AG04449 (cell line): ENCODE measurements at regions not wholly inside any gene's neighbourhood (a gene's known extent, or its start where the extent isn't known, plus 50 kb on each side); places are given as distances from the start of the nearest gene placed in this dataset.

ENCODE experiments used
- CTCF ChIA-PET: fragments of 350-600 bp; formaldehyde crosslinking; extraction: SDS; loops from one replicate; lab custom pipeline; 2021; ENCODE audit warnings: antibody characterized with exemption; lab: Yijun Ruan, JAX
- POLR2A ChIA-PET: fragments of 400-600, 350-600 bp; formaldehyde crosslinking; extraction: SDS; loops from one replicate; lab custom pipeline; 2020; ENCODE audit warnings: antibody characterized with exemption, inconsistent platforms; lab: Yijun Ruan, JAX
- DNase-seq: peaks from one replicate; pipeline ENCODE4 v3.0.0-alpha.2; 2010; ENCODE audit warnings: low read depth, low spot score
- H3K4me3 ChIP-seq: 2 replicates; pipeline ENCODE4 v1.5.1; 2011; ENCODE audit warnings: low read depth, mild to moderate bottlenecking, control low read depth, low read length
- TF ChIP-seq, protein P1 (sequence below): IDR thresholded peaks from one replicate; pipeline ENCODE4 v1.5.1; 2011; ENCODE audit warnings: mild to moderate bottlenecking, moderate library complexity, low read length, control low read depth, inconsistent platforms; ENCODE audit not compliant: insufficient read depth; ENCODE audit errors: missing control alignments

DNA sequence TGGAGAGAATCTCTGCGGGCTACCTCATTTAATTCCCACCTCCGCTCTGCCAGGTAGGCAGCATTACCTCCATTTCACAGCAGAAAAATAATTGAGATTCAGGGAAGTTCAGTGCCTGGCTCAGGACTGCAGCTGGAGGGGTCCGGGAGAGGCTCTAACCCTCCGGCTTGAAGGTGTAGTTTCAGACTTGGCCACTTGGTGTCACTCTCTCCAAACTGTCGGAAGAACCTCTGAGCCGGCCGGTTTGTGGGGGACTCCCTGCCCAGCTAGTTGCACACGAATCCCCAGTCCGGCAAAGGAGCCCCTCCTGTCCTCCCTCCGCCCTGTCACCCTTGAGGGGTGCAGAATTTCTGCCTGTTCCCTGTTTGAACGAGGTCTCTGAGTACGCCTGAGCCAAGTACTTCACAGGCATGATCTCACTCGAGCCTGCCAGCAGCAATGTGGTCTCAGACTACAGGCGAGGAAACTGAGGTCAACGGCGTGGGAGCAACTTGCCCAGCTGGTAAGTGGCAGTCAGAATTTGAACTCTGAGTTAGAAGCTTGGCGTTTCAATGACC lies 144.7 kb upstream of the ZNF716 start:
- TF ChIP-seq, protein P1, sequence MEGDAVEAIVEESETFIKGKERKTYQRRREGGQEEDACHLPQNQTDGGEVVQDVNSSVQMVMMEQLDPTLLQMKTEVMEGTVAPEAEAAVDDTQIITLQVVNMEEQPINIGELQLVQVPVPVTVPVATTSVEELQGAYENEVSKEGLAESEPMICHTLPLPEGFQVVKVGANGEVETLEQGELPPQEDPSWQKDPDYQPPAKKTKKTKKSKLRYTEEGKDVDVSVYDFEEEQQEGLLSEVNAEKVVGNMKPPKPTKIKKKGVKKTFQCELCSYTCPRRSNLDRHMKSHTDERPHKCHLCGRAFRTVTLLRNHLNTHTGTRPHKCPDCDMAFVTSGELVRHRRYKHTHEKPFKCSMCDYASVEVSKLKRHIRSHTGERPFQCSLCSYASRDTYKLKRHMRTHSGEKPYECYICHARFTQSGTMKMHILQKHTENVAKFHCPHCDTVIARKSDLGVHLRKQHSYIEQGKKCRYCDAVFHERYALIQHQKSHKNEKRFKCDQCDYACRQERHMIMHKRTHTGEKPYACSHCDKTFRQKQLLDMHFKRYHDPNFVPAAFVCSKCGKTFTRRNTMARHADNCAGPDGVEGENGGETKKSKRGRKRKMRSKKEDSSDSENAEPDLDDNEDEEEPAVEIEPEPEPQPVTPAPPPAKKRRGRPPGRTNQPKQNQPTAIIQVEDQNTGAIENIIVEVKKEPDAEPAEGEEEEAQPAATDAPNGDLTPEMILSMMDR: no peak
- no peak overlapping the region for H3K4me3 ChIP-seq
- DNase-seq: no peak
- ChIA-PET CTCF (no interaction called here), POLR2A (no interaction called here)

GRCh38 chr7:57308631-57309408 lies 141.2 kb upstream of the ZNF716 start:
- H3K4me3 ChIP-seq: no peak overlapping the region
- TF ChIP-seq, protein P1: no peak
- DNase-seq: no peak
- POLR2A ChIA-PET: no interaction called here
- CTCF ChIA-PET: no interaction called here

GRCh38 chr7:57327081-57327480 lies 122.9 kb upstream of the ZNF716 start:
- POLR2A ChIA-PET: no interaction called here
- CTCF ChIA-PET: no interaction called here
- DNase-seq: no peak
- no peak overlapping the region for H3K4me3 ChIP-seq
- TF ChIP-seq, protein P1: no peak

GRCh38 chr7:57328457-57328856 lies 121.5 kb upstream of the ZNF716 start:
- ChIA-PET CTCF (no interaction called here), POLR2A (no interaction called here)
- H3K4me3 ChIP-seq: no peak overlapping the region
- no peak for DNase-seq
- TF ChIP-seq, protein P1: no peak

GRCh38 chr7:57328963-57329362 lies 121.0 kb upstream of the ZNF716 start:
- POLR2A ChIA-PET: no interaction called here

GRCh38 chr7:57339198-57339944 lies 110.6 kb upstream of the ZNF716 start:
- no peak overlapping the region for H3K4me3 ChIP-seq
- TF ChIP-seq, protein P1: no peak

More at GRCh38 chr7:57328963-57329362, 121.0 kb upstream of the ZNF716 start:
- DNase-seq: no peak
- TF ChIP-seq, protein P1: no peak
- CTCF ChIA-PET: no interaction called here
- H3K4me3 ChIP-seq: no peak overlapping the region

More at GRCh38 chr7:57339198-57339944, 110.6 kb upstream of the ZNF716 start:
- ChIA-PET POLR2A (no interaction called here), CTCF (no interaction called here)
- DNase-seq: no peak
